SK-N-SH (cell line): ENCODE measurements at regions not wholly inside any gene's neighbourhood (a gene's known extent, or its start where the extent isn't known, plus 50 kb on each side); places are given as distances from the start of the nearest gene placed in this dataset.
A peak's percentile ranks its signal among the peaks of the same experiment; 100 is the strongest.

ENCODE experiments used
- CTCF ChIA-PET: fragments of 300-600, 350-600 bp; formaldehyde crosslinking; extraction: SDS; loops from one replicate; lab custom pipeline; 2021; lab: Yijun Ruan, JAX
- POLR2A ChIA-PET: fragments of 350-600 bp; sonication (Branson Sonifier 250); formaldehyde crosslinking; extraction: SDS; loops from one replicate; lab custom pipeline; 2020; ENCODE audit warnings: antibody characterized with exemption, inconsistent platforms; lab: Yijun Ruan, JAX
- DNase-seq: peaks from one replicate; pipeline ENCODE4 v3.0.0; 2012
- H2AFZ ChIP-seq: fragments of 200-600 bp; sonication (generic); 2 replicates; pipeline ENCODE4 v1.8.1; 2016; ENCODE audit warnings: antibody characterized with exemption, mild to moderate bottlenecking, low read depth
- H3F3A ChIP-seq: fragments of 200-600 bp; sonication (generic); replicated peaks from 2 replicates; pipeline ENCODE3; 2016; ENCODE audit warnings: antibody characterized with exemption, mild to moderate bottlenecking; ENCODE audit not compliant: insufficient read depth
- H3K27ac ChIP-seq, 2 experiments: fragments of 200-500 bp in 1 of 2; fragments of 200-600 bp in 1 of 2; sonication (Bioruptor generic) in 1 of 2; sonication (generic), shearing (Covaris generic) in 1 of 2; 2 replicates each; pipeline versions ENCODE4 v1.5.1 to v1.6.1; 2014 to 2016; ENCODE audit warnings: low read depth in 2 of 2, inconsistent platforms in 1 of 2, low read length in 1 of 2, mild to moderate bottlenecking in 1 of 2, mixed read lengths in 1 of 2
- H3K27me3 ChIP-seq: fragments of 200-600 bp; sonication (generic), shearing (Covaris generic); 2 replicates; pipeline ENCODE4 v1.6.1; 2016; ENCODE audit warnings: mixed run types; ENCODE audit not compliant: insufficient read depth
- H3K36me3 ChIP-seq, 2 experiments: fragments of 200-500 bp in 1 of 2; fragments of 200-600 bp in 1 of 2; sonication (Bioruptor generic) in 1 of 2; sonication (generic) in 1 of 2; replicated peaks in 1 of 2; 2 replicates each; pipeline versions ENCODE3 to v1.5.1; 2014 to 2016; ENCODE audit warnings: low read length in 1 of 2, mild to moderate bottlenecking in 1 of 2; ENCODE audit not compliant: insufficient read depth in 2 of 2, control insufficient read depth in 1 of 2
- H3K4me1 ChIP-seq, 2 experiments: fragments of 200-500 bp in 1 of 2; fragments of 200-600 bp in 1 of 2; sonication (Bioruptor generic) in 1 of 2; sonication (generic), shearing (Covaris generic) in 1 of 2; 2 replicates each; pipeline versions ENCODE4 v1.5.1 to v1.6.1; 2014 to 2016; ENCODE audit warnings: low read depth in 1 of 2, low read length in 1 of 2, mixed run types in 1 of 2; ENCODE audit not compliant: insufficient read depth in 2 of 2, control insufficient read depth in 1 of 2
- H3K4me2 ChIP-seq: fragments of 200-600 bp; sonication (generic), shearing (Covaris generic); 2 replicates; pipeline ENCODE4 v1.6.1; 2017; ENCODE audit warnings: mixed run types
- H3K4me3 ChIP-seq, 2 experiments: fragments of 200-500 bp in 1 of 2; fragments of 200-600 bp in 1 of 2; sonication (Bioruptor generic) in 1 of 2; sonication (generic), shearing (Covaris generic) in 1 of 2; 2 replicates each; pipeline versions ENCODE4 v1.5.1 to v1.8.1; 2014 to 2016; ENCODE audit warnings: low read depth in 2 of 2, inconsistent platforms in 1 of 2, low read length in 1 of 2, mild to moderate bottlenecking in 1 of 2, mixed read lengths in 1 of 2, moderate library complexity in 1 of 2
- H3K79me2 ChIP-seq: fragments of 200-600 bp; sonication (generic); 2 replicates; pipeline ENCODE4 v1.8.1; 2017; ENCODE audit warnings: mild to moderate bottlenecking; ENCODE audit not compliant: insufficient read depth
- H3K9ac ChIP-seq: fragments of 200-600 bp; sonication (generic); 2 replicates; pipeline ENCODE4 v1.6.1; 2017; ENCODE audit warnings: mixed run types
- H3K9me2 ChIP-seq: fragments of 200-600 bp; sonication (generic); 2 replicates; pipeline ENCODE4 v1.6.1; 2017; ENCODE audit warnings: mixed run types
- H3K9me3 ChIP-seq: fragments of 200-600 bp; sonication (generic); 2 replicates; pipeline ENCODE4 v1.6.1; 2017; ENCODE audit warnings: mixed run types, mild to moderate bottlenecking, moderate library complexity
- H4K20me1 ChIP-seq: fragments of 200-600 bp; sonication (generic); 2 replicates; pipeline ENCODE4 v1.6.1; 2017; ENCODE audit warnings: mild to moderate bottlenecking, mixed run types; ENCODE audit not compliant: insufficient read depth
- CHD2 ChIP-seq: fragments of 150-350 bp; IDR thresholded peaks from 2 replicates; pipeline ENCODE4 v1.6.1; 2018; ENCODE audit warnings: low read length; ENCODE audit not compliant: partially characterized antibody
- EP300 ChIP-seq, 2 experiments: IDR thresholded peaks; 2 replicates each; pipeline versions ENCODE4 v1.4.0 to v1.6.1; 2012; ENCODE audit warnings: borderline replicate concordance in 1 of 2, low read depth in 1 of 2, low read length in 1 of 2
- EZH2phosphoT487 ChIP-seq: fragments of 200-600 bp; sonication (generic); IDR thresholded peaks from 2 replicates; pipeline ENCODE4 v1.6.1; 2017; ENCODE audit warnings: low read depth, mixed run types, mild to moderate bottlenecking, antibody characterized with exemption, moderate library complexity, borderline replicate concordance
- FOSL2 ChIP-seq: IDR thresholded peaks from 2 replicates; pipeline ENCODE4 v1.4.0; 2012; ENCODE audit warnings: low read depth, mild to moderate bottlenecking, moderate library complexity, borderline replicate concordance
- FOXM1 ChIP-seq: IDR thresholded peaks from 2 replicates; pipeline ENCODE4 v1.4.0; 2012; ENCODE audit warnings: low read depth, mild to moderate bottlenecking
- GABPA ChIP-seq: IDR thresholded peaks from 2 replicates; pipeline ENCODE4 v1.4.0; 2012; ENCODE audit warnings: low read depth, mild to moderate bottlenecking
- GATA2 ChIP-seq: sonication (generic); formaldehyde crosslinking; IDR thresholded peaks from 2 replicates; pipeline ENCODE4 v1.5.0; 2020; ENCODE audit warnings: mild to moderate bottlenecking, missing genetic modification reagents
- JUND ChIP-seq: IDR thresholded peaks from 2 replicates; pipeline ENCODE4 v1.4.0; 2012
- NFIC ChIP-seq: IDR thresholded peaks from 2 replicates; pipeline ENCODE4 v1.4.0; 2012; ENCODE audit warnings: borderline replicate concordance
- NRF1 ChIP-seq: IDR thresholded peaks from 2 replicates; pipeline ENCODE4 v1.6.1; 2012; ENCODE audit warnings: low read depth, mild to moderate bottlenecking, low read length
- RAD21 ChIP-seq: IDR thresholded peaks from 2 replicates; pipeline ENCODE4 v1.6.1; 2012; ENCODE audit warnings: mild to moderate bottlenecking, low read length
- RFX5 ChIP-seq: IDR thresholded peaks from 2 replicates; pipeline ENCODE4 v1.6.1; 2012; ENCODE audit warnings: mild to moderate bottlenecking, improper control_type of control experiment, low read length
- RXRA ChIP-seq: IDR thresholded peaks from 2 replicates; pipeline ENCODE4 v1.4.0; 2012; ENCODE audit warnings: low read depth, mild to moderate bottlenecking, borderline replicate concordance
- SIN3A ChIP-seq: IDR thresholded peaks from 2 replicates; pipeline ENCODE4 v1.6.1; 2012; ENCODE audit warnings: low read depth, mild to moderate bottlenecking, low read length, moderate library complexity, borderline replicate concordance
- SMC3 ChIP-seq: IDR thresholded peaks from 2 replicates; pipeline ENCODE4 v1.6.1; 2012; ENCODE audit warnings: low read depth, low read length, improper control_type of control experiment
- TAF1 ChIP-seq: IDR thresholded peaks from 2 replicates; pipeline ENCODE4 v1.6.1; 2012; ENCODE audit warnings: low read depth, mild to moderate bottlenecking, low read length, moderate library complexity, borderline replicate concordance
- TEAD4 ChIP-seq: IDR thresholded peaks from 2 replicates; pipeline ENCODE4 v1.4.0; 2012; ENCODE audit warnings: mild to moderate bottlenecking, borderline replicate concordance; ENCODE audit not compliant: insufficient read depth
- YY1 ChIP-seq: IDR thresholded peaks from 2 replicates; pipeline ENCODE4 v1.4.0; 2012; ENCODE audit warnings: low read depth, mild to moderate bottlenecking
- WGBS: methylation state at CpG from one replicate; pipeline ENCODE4 v1.1.6; 2017; ENCODE audit warnings: low lambda C conversion rate; 5-methylcytosine and 5-hydroxymethylcytosine counted together
- TF ChIP-seq, protein P1 (sequence below): IDR thresholded peaks from 2 replicates; pipeline ENCODE4; 2012
- TF ChIP-seq, protein P2 (sequence below): IDR thresholded peaks from 2 replicates; pipeline ENCODE4 v1.4.0; 2012; ENCODE audit warnings: low read depth
- TF ChIP-seq, protein P3 (sequence below): fragments of 150-350 bp; IDR thresholded peaks from 2 replicates; pipeline ENCODE4 v1.6.1; 2017; ENCODE audit warnings: antibody characterized with exemption, low read length, low read depth, borderline replicate concordance
- TF ChIP-seq, protein P4 (sequence below): IDR thresholded peaks from 2 replicates; pipeline ENCODE4 v1.6.1; 2012; ENCODE audit warnings: mild to moderate bottlenecking, low read depth, low read length, moderate library complexity
- TF ChIP-seq, protein P5 (sequence below): fragments of 200-600 bp; sonication (generic); IDR thresholded peaks from 2 replicates; pipeline ENCODE4 v1.6.1; 2017; ENCODE audit warnings: antibody characterized with exemption, mild to moderate bottlenecking, moderate library complexity

DNA sequence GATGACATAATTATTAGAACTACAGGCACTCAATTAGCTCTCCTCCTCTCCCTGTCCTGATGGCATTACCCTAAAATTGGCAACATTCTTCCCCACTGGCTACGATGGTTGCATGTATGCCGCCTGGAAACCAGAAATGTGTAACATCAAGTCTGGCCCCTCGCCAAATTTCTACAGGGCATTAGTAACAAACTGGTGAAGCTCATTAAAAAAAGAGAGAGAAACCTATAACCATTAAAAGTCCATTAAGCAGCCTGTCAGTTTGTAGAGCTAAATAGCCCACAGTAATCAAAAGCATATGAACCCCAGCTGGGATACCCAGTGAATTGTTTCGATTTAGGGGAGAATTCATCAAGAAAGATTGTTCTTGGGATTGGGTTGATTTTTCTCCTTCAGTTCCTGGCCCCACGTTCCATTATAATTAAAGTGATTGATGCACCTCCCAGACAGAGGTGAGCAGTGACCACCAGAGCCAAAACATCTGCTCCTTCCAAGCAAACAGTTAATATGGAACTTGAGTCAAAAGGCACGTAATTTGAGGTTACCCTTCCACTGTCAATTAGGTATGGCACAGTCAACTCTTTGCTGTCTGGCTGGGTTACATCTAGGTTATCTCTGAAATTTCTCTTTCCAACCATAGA is 208.6 kb downstream of the C1D start (continued):
- no peak for TF ChIP-seq TAF1
- TF ChIP-seq RAD21 = peak; percentile 28; the same call in 1 of the 2 replicates
- TF ChIP-seq FOSL2 = no peak
- TF ChIP-seq, protein P1, sequence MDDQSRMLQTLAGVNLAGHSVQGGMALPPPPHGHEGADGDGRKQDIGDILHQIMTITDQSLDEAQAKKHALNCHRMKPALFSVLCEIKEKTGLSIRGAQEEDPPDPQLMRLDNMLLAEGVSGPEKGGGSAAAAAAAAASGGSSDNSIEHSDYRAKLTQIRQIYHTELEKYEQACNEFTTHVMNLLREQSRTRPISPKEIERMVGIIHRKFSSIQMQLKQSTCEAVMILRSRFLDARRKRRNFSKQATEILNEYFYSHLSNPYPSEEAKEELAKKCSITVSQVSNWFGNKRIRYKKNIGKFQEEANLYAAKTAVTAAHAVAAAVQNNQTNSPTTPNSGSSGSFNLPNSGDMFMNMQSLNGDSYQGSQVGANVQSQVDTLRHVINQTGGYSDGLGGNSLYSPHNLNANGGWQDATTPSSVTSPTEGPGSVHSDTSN = peak; percentile 46
- TF ChIP-seq FOXM1 = no peak
- TF ChIP-seq RXRA = no peak
- no peak for TF ChIP-seq GABPA
- no peak for TF ChIP-seq NRF1
- peak; percentile 36 for TF ChIP-seq CHD2
- TF ChIP-seq, protein P2, sequence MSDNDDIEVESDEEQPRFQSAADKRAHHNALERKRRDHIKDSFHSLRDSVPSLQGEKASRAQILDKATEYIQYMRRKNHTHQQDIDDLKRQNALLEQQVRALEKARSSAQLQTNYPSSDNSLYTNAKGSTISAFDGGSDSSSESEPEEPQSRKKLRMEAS = no peak
- peak; percentile 17 to 97; a peak in 2 of 4 replicates for TF ChIP-seq EP300 (IDR thresholded peaks at IDR 0.05; ENCODE audit: borderline replicate concordance in 1 of 2, low read depth in 1 of 2, low read length in 1 of 2)
- no peak for TF ChIP-seq SIN3A
- no peak for TF ChIP-seq YY1
- TF ChIP-seq GATA2 (CRISPR knock-in tag) = no peak
- peak; percentile 58; the same call in 1 of the 2 replicates for TF ChIP-seq NFIC
- TF ChIP-seq, protein P3, sequence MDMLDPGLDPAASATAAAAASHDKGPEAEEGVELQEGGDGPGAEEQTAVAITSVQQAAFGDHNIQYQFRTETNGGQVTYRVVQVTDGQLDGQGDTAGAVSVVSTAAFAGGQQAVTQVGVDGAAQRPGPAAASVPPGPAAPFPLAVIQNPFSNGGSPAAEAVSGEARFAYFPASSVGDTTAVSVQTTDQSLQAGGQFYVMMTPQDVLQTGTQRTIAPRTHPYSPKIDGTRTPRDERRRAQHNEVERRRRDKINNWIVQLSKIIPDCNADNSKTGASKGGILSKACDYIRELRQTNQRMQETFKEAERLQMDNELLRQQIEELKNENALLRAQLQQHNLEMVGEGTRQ = no peak
- 0 out of 2 replicates have a peak, but pooled peaks have one; percentile 36 for TF ChIP-seq TEAD4
- TF ChIP-seq SMC3 = no peak; the same call in 1 of the 2 replicates
- no peak for TF ChIP-seq JUND
- TF ChIP-seq RFX5 = no peak
- TF ChIP-seq EZH2phosphoT487 = no peak

DNA sequence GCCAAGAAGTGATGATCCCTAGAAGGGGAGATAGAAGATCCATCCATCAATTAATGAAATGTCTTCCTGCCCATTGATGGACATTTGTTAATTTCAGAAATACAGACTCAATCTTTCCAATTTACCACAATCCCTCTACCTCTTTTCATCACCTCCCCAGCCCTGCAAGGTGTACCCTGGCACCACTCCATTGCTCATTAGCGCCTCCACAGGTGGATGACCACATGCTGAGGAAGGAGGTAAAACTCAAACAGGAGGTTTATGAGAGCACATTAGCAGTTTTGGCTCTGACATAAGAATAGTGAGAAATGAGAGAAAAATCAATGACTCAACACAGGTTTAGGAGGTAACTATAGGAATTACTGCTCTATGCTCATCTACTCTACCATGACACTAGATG is 208.0 kb downstream of the C1D start:
- TF ChIP-seq, protein P4, sequence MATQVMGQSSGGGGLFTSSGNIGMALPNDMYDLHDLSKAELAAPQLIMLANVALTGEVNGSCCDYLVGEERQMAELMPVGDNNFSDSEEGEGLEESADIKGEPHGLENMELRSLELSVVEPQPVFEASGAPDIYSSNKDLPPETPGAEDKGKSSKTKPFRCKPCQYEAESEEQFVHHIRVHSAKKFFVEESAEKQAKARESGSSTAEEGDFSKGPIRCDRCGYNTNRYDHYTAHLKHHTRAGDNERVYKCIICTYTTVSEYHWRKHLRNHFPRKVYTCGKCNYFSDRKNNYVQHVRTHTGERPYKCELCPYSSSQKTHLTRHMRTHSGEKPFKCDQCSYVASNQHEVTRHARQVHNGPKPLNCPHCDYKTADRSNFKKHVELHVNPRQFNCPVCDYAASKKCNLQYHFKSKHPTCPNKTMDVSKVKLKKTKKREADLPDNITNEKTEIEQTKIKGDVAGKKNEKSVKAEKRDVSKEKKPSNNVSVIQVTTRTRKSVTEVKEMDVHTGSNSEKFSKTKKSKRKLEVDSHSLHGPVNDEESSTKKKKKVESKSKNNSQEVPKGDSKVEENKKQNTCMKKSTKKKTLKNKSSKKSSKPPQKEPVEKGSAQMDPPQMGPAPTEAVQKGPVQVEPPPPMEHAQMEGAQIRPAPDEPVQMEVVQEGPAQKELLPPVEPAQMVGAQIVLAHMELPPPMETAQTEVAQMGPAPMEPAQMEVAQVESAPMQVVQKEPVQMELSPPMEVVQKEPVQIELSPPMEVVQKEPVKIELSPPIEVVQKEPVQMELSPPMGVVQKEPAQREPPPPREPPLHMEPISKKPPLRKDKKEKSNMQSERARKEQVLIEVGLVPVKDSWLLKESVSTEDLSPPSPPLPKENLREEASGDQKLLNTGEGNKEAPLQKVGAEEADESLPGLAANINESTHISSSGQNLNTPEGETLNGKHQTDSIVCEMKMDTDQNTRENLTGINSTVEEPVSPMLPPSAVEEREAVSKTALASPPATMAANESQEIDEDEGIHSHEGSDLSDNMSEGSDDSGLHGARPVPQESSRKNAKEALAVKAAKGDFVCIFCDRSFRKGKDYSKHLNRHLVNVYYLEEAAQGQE = no peak
- TF ChIP-seq, protein P5, sequence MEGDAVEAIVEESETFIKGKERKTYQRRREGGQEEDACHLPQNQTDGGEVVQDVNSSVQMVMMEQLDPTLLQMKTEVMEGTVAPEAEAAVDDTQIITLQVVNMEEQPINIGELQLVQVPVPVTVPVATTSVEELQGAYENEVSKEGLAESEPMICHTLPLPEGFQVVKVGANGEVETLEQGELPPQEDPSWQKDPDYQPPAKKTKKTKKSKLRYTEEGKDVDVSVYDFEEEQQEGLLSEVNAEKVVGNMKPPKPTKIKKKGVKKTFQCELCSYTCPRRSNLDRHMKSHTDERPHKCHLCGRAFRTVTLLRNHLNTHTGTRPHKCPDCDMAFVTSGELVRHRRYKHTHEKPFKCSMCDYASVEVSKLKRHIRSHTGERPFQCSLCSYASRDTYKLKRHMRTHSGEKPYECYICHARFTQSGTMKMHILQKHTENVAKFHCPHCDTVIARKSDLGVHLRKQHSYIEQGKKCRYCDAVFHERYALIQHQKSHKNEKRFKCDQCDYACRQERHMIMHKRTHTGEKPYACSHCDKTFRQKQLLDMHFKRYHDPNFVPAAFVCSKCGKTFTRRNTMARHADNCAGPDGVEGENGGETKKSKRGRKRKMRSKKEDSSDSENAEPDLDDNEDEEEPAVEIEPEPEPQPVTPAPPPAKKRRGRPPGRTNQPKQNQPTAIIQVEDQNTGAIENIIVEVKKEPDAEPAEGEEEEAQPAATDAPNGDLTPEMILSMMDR = peak; percentile 19; the same call in 1 of the 2 replicates
- ChIA-PET POLR2A (interaction anchor here (1.0 to 1.6 kb wide), 3 partner anchors 26 to 294 kb away, joined by 3 to 7 read pairs (median 3); no protein-coding TSS in a partner anchor), CTCF (interaction anchor here (1.4 to 3.1 kb wide), 5 partner anchors 10 to 1279 kb away, joined by 3 to 20 read pairs (median 5); no protein-coding TSS in a partner anchor)
- Histone ChIP-seq H2AFZ (no peak overlapping the region), H3K36me3 (no peaks in the 10 kb centered on the region), H3K9me2 (no peaks in the 10 kb centered on the region), H3F3A (no peaks in the 10 kb centered on the region), H3K4me1 (peaks cover 0 to 18% of the 10 kb centered on the region in 2 experiments; a peak in 2 of 4 replicates), H3K9me3 (no peaks in the 10 kb centered on the region), H4K20me1 (no peaks in the 10 kb centered on the region), H3K4me2 (no peak overlapping the region), H3K79me2 (no peaks in the 10 kb centered on the region), H3K27me3 (no peaks in the 10 kb centered on the region), H3K4me3 (no peak overlapping the region), H3K9ac (no peak overlapping the region), H3K27ac (peak overlapping the region in 1 of 2 experiments; percentile 97; a peak in 2 of 4 replicates)
- WGBS = 67% methylated on average over 1 of the region's 1 CpG
- no peak for DNase-seq
